ENCODE measurements at regions not wholly inside any gene's neighbourhood (a gene's known extent, or its start where the extent isn't known, plus 50 kb on each side); places are given as distances from the start of the nearest gene placed in this dataset.
"Not testable (repeated sequence)": the region's sequence is repeated elsewhere in the genome, so short reads cannot be mapped to it uniquely, and the experiment has no call there.

GRCh38 chr10:34010891-34011290 lies 676.4 kb upstream of the NRP1 start:
- DNase-seq = no peak
- H3K9me3 ChIP-seq = no peaks in the 10 kb centered on the region
- no peaks in the 10 kb centered on the region for H3K4me1 ChIP-seq
- H3K36me3 ChIP-seq (ENCODE audit: low read depth, missing control alignments) = no peaks in the 10 kb centered on the region
- intact Hi-C loops (cut with DNase I; ENCODE audit: low total_unique reads) = no loop called here
- no peak overlapping the region for H3K27ac ChIP-seq
- 77 to 93% methylated on average over 2 of the region's 2 CpGs for WGBS, 2 donors
- TF ChIP-seq POLR2A (IDR thresholded peaks at IDR 0.05) (no peak), CTCF (IDR thresholded peaks at IDR 0.05) (no peak)
- no peaks in the 10 kb centered on the region for H3K27me3 ChIP-seq
- no peak overlapping the region for H3K4me3 ChIP-seq

- WGBS, 2 donors = 93 to 94% methylated on average over 1 of the region's 1 CpG
- H3K9me3 ChIP-seq; H3K27me3 ChIP-seq; H3K4me1 ChIP-seq; intact Hi-C loops (cut with DNase I; ENCODE audit: low total_unique reads); DNase-seq; H3K27ac ChIP-seq; H3K4me3 ChIP-seq; H3K36me3 ChIP-seq (ENCODE audit: low read depth, missing control alignments): not testable (repeated sequence)
Measured at GRCh38 chr10:34010228-34010627, 675.8 kb upstream of the NRP1 start.

- H3K27me3 ChIP-seq = no peaks in the 10 kb centered on the region
- no peaks in the 10 kb centered on the region for H3K36me3 ChIP-seq (ENCODE audit: low read depth, missing control alignments)
- intact Hi-C loops (cut with DNase I; ENCODE audit: low total_unique reads) = no loop called here
- DNase-seq = no peak
- H3K4me1 ChIP-seq = no peaks in the 10 kb centered on the region
- H3K9me3 ChIP-seq = no peaks in the 10 kb centered on the region
- H3K4me3 ChIP-seq = no peak overlapping the region
- WGBS, 2 donors = 91 to 97% methylated on average over 1 of the region's 1 CpG
- no peak overlapping the region for H3K27ac ChIP-seq
- TF ChIP-seq CTCF (IDR thresholded peaks at IDR 0.05) = no peak
Measured at GRCh38 chr10:34008656-34009055, 674.2 kb upstream of the NRP1 start.

- no peak for TF ChIP-seq POLR2A (IDR thresholded peaks at IDR 0.05)
- no peak for TF ChIP-seq CTCF (IDR thresholded peaks at IDR 0.05)
- Histone ChIP-seq H3K36me3 (ENCODE audit: low read depth, missing control alignments) (no peaks in the 10 kb centered on the region), H3K4me3 (no peak overlapping the region), H3K9me3 (no peaks in the 10 kb centered on the region), H3K4me1 (peaks cover 3% of the 10 kb centered on the region), H3K27me3 (no peaks in the 10 kb centered on the region), H3K27ac (no peak overlapping the region)
- no peak for DNase-seq
- whole genome bisulfite sequencing, 2 donors = 72 to 78% methylated on average over 5 of the region's 5 CpGs
- intact Hi-C loops (cut with DNase I; ENCODE audit: low total_unique reads) = no loop called here
Measured at GRCh38 chr10:34006471-34006870, 672.0 kb upstream of the NRP1 start.

GRCh38 chr10:34003561-34003960 lies 669.1 kb upstream of the NRP1 start:
- H3K4me3 ChIP-seq = no peak overlapping the region
- 84 to 90% methylated on average over 7 of the region's 7 CpGs for WGBS, 2 donors
- no peaks in the 10 kb centered on the region for H3K27me3 ChIP-seq
- H3K9me3 ChIP-seq = no peaks in the 10 kb centered on the region
- no peaks in the 10 kb centered on the region for H3K36me3 ChIP-seq (ENCODE audit: low read depth, missing control alignments)
- H3K4me1 ChIP-seq = peaks cover 3% of the 10 kb centered on the region
- no peak for TF ChIP-seq POLR2A (IDR thresholded peaks at IDR 0.05)
- TF ChIP-seq CTCF (IDR thresholded peaks at IDR 0.05) = no peak
- DNase-seq = no peak
- intact Hi-C loops (cut with DNase I; ENCODE audit: low total_unique reads) = no loop called here
- no peak overlapping the region for H3K27ac ChIP-seq
